HG03571 (cell line): ENCODE measurements at regions not wholly inside any gene's neighbourhood (a gene's known extent, or its start where the extent isn't known, plus 50 kb on each side); places are given as distances from the start of the nearest gene placed in this dataset.

Experiments
- ATAC-seq: cut with Tn5 transposase; IDR thresholded peaks from one replicate; pipeline ENCODE4 v1.9.1; 2021; ENCODE audit not compliant: unreplicated experiment

DNA sequence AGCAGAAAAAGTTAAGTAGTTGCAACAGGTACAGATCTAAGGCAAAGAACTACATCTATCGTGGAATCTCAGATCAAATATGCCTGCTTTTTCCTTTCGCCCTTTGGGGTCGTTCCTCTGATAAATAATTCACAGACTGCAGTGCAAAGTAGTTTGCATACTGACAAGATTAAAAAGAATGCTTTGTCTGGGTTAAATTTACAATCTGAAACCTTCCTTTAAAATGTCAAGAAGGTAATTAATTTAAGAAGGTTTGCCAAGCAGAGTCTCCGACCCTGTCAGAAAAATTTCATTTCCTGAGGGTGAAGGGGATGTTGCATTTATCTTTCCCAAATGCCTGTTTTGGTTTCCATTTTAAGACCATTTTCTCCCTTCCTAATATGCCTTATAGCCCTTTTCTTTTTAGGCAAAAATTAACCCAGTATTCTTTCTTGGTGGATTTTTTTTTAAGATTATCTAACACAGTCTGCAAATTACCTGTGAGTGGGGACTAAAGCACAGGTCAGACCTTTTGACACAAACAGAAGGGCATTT is 406.9 kb downstream of the LRIG3 start:
- ATAC-seq: no peak

DNA sequence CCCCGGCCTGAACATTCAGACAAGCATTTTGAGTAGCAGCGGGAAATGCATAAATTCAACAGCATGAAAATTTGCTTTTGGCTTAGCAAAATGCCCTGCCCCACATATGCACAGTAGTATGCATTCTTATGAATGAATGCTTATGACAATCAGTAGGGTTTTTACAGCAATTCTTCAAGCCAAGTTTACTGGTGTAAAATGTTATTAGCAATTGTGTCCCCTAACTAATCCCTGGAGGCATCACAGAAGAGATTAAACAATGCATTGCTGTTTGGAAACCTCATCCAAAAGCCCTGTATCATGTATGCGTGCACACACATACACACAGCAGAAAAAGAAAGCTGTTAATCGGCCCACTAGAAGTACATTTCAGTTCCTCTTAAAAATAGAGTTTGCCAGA is 406.5 kb downstream of the LRIG3 start:
- ATAC-seq: no peak

DNA sequence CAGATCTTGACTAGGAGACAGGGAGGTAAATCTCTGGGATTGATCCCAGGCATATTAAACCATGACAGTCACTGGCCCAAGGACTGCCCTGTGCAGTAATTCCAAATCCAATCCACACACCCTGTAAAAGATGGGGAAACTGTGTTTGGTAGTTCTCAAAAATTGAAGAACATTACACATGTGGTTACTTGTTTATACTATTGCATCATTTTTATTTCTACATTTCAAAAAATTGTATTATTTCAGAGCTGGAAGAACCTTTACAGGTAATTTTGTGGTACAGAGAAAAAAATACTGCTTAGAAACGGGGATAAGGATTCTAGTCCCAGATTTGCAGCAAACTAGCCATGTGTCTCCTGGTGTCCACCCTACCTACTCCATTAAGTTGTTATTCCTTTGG is 400.5 kb downstream of the LRIG3 start:
- ATAC-seq: no peak

DNA sequence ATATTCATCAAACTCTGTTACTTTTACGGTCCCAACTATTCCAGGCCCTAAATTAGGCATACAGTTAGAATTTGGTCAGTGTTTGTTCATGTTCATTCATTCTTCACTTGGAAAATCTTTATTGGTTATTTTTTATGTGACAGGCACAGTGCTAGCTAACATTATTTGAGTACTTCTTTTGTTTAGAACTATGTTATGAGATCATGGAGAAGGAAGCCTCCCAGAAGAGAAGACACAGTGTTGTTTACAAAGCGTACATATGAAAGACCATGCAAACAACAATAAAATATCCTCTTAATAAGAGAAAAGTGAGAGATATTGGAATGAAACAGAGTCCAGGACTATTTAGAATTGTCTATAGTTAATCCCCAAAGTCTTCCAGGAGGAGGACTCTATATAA is 399.2 kb downstream of the LRIG3 start:
- no peak for ATAC-seq

DNA sequence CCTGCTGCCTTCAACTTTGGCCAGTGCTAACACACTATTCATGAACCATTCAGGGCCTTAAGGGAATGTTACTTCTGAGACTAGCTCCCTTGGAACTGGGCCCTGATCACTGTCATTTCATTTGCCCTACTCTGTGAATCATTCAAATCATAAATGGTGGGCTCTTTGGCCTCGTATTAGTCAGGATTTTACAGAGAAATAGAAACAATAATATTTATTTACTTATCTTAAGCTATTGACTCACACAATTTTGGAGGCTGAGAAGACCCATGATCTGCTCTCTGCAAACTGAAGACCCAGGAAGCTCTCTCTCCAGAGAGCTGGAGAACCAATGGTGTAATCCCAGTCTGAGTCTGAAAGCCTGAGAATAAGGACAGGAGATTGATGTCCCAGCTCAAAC is 398.5 kb downstream of the LRIG3 start:
- ATAC-seq: no peak

DNA sequence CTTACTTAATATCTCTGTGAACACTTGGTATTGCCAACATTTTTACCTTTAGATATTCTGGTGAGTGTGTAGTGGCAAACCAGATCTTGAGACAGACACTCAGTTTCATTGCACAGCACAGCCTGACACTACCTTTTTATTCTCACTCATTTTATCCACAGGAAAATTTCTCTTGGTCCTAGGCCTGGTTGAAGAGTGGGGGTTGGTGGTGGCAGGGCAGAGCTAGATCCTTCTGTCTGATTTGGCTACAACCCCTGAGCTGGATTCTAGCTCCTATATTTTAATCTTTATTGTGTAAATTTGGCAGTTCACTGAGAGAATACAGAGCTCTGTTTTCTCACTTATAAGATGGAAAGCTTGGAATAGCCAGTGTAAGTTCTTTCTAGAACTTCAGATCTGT is 396.9 kb downstream of the LRIG3 start:
- ATAC-seq: no peak

DNA sequence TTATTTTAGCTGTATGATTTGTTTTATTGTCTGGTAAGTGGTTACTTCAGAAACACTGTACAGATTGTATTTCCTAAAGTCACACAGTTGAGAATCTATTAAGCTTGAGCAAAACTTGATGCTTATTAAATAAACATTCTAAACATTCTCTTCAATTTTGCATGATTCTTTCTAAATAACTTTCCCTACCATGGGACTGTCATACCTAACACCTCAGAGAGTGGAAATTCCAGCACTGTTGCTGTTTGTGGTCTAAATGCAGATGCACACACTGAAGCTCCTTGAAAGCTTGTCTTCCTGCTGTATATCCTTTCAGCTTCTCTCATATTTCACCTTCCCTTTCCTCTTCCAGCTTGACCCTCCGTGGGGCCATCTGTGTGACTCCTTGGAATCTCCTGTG is 392.0 kb downstream of the LRIG3 start:
- no peak for ATAC-seq

DNA sequence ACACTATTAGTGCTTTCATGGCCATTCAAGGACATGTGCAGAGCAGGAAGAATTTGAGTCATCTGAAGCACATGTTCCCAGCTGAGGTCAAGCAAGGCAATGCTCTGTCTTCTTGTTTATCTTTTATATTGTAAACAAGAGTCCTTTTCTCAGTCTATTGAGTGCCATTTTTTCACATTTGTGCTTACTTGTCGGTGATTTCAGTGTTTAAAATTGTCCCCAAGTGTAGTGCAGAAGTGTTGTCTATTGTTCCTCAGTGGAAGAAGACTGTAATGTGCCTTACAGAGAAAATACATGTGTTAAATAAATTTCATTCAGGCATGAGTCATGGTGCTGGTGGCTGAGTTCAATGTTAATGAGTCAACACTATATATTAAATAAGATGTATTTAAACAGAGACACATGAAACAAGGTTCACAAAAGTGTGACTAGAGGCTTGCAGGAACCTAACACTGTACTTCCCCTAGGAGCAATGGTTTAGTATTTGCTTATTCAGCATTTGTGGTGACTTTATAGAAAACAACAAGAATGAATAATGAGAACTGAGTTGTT is 391.1 kb downstream of the LRIG3 start:
- no peak for ATAC-seq

DNA sequence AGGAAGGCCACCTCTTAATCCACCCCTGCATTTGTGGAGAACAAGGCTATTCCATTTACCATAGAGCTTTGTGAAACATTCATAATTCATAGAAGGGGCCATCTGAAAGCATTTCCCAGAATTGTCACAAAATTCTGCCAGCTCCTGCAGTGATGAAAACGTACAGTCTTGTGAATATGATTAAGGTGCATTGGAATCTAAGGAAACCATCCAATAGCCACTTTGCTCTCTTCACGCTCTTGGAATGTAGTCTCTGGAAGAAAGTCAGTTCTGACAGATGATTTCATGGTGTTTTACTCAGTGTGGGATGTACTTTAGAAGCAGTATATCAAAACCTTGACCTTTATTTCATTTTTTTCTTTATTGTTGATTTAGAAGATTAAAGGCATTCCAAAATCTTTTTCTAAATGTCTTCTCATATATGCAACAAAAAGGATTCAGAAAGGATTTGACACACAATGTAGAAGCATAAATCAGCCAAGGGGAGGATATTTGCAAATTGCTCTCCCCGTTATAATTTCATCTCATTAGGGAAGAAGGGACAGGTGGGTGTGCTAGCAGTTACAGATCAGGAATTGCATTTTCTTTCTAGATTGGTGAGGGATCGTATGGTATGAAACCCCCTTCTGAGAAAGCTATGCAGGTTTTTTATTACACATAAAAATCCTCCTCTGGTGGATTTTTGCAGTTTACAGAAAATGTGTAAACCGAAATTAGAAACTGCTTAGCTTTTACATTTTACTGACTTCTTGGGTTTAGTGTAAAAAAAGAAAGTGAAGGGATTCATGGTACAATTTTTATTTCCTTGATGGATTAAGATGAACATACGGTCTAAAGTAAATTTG is 390.2 kb downstream of the LRIG3 start:
- ATAC-seq: no peak

DNA sequence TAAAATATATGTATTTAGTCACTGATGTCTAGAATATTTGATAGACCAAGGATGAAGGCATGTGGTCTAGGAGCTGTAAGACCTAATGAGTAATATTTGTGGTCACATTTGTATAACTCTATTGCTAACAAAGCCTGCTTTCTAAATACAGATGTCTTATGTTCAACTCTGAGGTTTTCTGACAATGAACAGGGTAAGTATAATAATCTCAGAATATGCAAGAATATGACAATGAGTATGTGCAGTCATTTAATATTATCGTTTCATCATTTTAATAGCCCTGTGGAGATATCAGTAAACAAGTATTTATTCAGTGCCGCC is 389.6 kb downstream of the LRIG3 start:
- no peak for ATAC-seq

DNA sequence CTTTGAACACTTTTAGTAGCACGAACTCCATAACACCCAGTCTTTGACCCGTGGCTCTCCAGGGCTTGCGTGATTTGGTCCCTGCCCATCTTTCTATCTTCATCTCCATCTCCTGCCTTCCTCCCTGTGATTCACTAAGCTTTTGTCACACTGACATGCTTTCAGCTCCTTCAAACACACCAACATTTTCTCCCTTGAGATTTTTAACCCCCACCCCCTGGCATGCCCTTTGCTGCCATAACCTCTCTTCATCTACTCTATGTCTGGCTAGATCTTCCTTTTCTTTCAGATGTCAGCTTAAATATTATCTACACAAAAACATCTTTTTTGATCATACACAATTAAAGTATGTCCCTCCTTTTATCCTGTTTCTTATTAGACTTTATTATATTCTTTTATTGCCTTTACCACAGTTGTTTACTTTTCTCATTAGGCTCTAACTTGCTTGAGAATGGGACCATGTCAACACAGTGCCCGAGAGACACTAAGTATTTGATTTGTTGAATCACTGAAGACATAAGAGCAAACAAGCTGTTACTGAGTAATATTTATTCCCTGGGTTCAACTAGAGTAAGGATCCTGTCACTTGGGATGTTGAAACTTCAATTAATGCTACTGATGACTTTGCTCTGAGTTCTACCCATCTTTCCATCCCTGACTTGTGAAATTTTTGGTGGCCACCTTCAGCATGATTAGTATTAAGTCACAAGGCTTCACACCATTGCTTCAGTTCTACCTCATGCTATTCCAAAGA is 387.3 kb downstream of the LRIG3 start:
- ATAC-seq: no peak

DNA sequence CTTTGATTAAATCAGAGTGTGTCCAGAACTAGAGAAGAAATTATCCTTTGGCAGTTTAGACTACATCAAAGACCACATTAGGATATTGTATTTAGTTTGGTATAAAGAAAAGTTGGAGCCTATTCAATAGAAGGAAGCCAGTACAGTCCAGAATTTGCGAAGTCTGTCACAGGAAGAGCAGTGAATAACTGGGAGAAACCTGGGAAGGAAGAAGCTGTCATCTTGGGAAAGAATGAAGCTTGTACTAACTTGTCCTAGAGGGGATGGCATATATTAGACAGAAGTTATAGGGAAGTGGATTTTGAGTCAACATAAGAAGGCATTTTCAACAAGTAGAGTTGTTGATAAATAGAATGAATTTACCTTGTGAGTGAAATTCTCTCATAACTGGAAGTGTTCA is 386.7 kb downstream of the LRIG3 start:
- ATAC-seq: no peak

DNA sequence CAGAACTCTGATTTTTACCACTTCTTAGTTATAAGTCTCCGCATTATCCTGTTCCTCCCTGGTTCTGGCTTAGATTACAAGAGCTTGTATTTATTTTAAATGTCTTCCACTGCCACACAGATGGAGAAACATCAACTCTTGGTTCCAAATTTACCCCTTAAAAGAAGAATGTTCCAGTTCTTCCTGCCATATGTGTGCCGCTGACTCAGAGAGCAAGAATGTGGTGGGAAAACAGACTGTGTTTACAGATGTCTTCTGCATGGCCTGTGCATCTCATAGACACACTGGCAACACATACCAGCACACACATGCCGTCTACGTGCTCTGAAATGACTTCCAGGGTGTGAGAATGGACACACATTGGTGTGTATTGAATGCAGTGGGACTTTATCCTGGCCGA is 383.0 kb downstream of the LRIG3 start:
- ATAC-seq: no peak

DNA sequence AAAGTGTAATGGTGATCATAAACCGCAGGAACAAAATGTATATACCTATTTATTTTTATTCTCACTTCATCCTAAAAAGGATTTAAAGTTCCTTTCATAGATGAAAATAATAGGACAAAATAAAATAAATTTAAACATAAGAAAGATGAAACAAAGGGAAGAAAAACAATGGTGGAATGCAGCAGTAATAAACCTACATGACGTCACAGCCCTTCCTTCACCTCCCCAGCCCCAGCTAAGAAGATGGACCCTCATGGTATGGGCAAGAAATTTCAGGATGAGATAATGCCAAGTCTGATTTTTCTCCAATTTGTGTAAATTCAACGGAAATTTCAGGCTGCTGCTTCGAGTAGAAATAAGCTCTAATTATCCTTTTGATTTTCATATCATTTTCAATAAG is 381.0 kb downstream of the LRIG3 start:
- no peak for ATAC-seq

DNA sequence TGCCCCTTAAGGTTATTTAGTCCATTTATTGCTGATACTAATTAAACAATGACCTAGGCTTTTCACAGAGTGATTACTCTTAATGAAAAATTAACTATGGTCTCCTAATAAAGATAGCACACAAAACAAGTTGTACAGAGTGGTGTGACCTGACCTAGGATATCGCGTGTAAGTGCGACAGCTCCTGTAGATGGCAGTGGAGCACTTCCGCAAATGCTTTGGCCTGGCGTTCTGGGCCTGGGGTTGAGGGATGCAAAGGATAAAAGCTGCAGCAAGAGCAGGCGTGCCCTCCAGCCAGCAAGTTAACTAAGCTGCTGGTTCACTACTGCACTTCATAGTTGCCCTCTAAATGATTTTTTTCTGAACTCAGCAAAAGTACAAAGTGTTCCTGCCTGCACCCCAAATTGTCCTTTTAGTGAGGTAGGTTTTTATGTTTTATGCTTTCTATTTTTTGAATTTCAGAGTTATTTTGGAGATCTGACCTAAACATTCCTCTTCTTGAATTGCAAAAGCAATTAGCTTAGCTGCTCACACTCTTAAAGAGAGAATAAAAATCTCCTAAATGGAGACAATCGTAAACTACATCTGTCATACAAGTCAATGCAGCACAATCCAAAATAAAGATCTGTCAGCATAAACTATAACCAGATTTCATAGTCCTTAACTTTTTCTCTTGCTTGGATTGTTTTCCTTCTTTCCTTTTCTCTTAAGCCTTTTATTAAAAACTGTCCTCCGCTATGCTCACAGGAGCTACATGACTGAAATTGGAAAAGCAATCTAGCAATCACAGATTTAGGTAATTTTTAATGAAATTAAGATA is 379.6 kb downstream of the LRIG3 start:
- peak; percentile 73 for ATAC-seq

DNA sequence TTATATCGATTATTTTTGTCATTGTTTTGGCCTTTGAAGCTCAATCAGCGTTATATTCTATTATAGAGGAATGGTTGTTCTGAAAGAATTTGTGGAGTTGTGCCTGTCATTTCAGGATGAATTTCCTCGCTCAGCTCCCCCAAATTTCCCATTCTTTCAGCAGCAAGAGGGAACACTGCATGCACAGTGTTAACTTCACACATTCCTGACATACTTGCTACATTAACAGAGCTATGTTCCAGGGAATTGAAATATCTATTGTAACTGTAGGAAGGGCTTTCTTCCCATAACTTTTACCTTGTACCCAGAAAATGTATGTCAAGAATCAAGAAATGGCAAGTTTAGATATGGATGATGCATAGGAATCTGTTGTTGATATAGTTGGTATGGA is 379.0 kb downstream of the LRIG3 start:
- no peak for ATAC-seq

DNA sequence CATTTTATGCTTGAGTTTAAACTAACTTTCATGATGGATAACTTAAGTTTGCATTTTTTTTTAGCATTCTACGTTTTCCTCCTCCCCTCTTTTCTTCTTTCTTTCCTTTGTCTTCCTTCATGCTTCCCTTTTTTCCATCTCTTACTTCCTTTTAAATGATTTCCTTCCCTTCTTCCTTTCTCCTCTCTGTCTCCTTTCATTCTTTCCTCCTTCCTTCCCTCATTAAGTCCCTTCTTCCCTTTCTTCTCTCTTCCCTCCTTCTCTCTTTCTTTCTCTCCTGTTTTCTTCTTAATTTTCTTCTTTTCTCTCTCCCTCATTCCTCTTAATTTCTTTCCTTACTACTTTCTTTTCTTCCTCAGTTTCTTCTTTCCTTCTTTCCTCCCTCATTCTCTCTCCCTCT is 376.0 kb downstream of the LRIG3 start:
- ATAC-seq: no peak

DNA sequence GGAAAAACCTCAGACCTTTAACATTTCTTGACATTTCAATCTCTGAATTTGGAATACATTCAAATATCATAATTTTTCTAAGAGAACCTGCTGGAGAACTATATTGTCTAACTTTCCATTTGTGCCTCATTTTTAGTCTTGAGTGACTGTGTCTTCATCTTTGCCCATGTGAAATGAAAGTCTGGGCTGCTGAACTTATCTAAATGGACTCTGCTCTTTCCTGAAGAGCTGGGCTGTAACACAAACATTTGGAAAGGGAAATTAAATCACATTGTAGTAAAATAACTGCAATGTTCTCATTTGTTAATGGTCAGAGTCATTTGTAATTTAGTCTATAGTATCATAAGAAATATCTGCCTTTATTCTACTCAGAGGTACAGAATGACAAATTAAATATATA is 373.1 kb downstream of the LRIG3 start:
- no peak for ATAC-seq

DNA sequence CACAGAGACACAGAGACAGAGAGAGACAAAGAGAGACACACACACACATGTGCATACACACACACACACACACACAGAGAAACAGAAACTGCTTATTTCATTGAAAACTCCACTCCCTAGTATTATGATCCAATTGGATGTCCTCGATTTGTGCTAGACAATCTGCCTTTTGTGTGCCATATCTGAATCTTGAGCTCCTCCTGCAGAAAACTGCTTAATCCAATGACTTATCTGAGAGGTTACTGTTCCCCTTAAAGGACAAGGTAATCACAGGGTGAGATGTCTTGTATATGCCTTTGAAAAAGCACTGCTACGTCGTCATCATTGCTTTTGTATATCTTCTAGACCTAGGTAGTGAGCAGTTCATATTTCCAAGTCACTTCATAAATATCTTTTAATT is 371.5 kb downstream of the LRIG3 start:
- ATAC-seq: no peak

DNA sequence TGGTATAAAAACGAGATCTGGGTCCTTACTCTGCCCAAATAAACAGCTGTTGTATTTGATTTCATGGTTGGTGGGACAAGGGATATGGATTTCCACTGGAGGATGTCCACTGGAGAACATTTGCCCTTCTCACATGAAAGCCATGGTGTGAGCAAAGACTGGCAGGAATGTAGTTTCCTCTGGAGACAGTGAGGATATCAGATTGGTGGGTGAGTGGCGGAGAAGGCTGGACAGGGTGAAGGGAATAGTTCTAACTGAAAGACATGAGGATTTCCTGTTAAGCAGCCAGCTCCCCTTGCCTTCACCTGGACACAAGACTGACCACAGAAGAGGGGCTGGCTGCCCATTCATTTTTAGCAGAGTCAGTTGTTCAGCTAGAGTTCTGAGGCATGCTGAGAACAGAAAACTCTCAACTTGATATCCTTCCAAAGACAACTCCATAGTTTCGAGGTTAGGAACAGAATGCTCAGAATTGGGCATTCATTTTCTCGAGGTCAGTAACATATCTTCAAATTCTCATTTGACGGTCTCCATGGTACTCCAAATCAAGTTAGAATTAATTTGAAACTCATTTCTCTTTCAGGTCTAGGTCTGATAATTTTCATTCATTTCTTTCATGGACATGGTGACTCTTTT is 365.7 kb downstream of the LRIG3 start:
- no peak for ATAC-seq

DNA sequence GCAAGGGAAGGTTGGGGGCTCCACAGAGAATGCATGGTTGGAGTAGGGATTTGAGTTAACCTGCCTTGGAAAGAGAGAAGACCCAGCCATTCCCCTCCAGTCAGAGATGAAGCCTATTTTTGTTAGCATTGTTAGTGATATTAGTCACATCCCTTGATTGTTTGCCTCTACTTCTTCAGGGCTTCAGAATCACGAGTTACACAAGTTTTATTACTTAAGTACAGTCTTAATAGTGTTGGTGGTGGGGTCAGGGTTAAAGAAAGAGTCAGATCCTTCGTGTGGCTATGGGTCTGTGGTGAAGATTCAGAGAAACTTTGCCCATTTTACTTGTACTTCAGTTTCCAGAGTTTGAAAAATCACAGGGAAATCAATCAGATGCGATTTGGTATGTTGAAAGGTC is 363.1 kb downstream of the LRIG3 start:
- ATAC-seq: no peak
